ENCODE measurements at regions not wholly inside any gene's neighbourhood (a gene's known extent, or its start where the extent isn't known, plus 50 kb on each side); places are given as distances from the start of the nearest gene placed in this dataset.
A peak's percentile ranks its signal among the peaks of the same experiment; 100 is the strongest.

- TF ChIP-seq CTCF (IDR thresholded peaks at IDR 0.05; ENCODE audit: control insufficient read depth, insufficient read depth, low read depth, low read length, missing control alignments): no peak
- no peak for DNase-seq (ENCODE audit: low read depth)
Measured at GRCh38 chr11:26204101-26204500, 127.8 kb upstream of the ANO3 start.

GRCh38 chr11:26204839-26205238, 127.1 kb upstream of the ANO3 start:
- no peak for TF ChIP-seq CTCF (IDR thresholded peaks at IDR 0.05; ENCODE audit: control insufficient read depth, insufficient read depth, low read depth, low read length, missing control alignments)
- no peak for DNase-seq (ENCODE audit: low read depth)
- no peak overlapping the region for H3K4me3 ChIP-seq (ENCODE audit: control insufficient read depth, low read depth, low read length)

More at GRCh38 chr11:26204101-26204500, 127.8 kb upstream of the ANO3 start:
- no peak overlapping the region for H3K4me3 ChIP-seq (ENCODE audit: control insufficient read depth, low read depth, low read length)

GRCh38 chr11:26219183-26220117, 112.5 kb upstream of the ANO3 start:
- H3K4me3 ChIP-seq (ENCODE audit: control insufficient read depth, low read depth, low read length): no peak overlapping the region
- no peak for TF ChIP-seq CTCF (IDR thresholded peaks at IDR 0.05; ENCODE audit: control insufficient read depth, insufficient read depth, low read depth, low read length, missing control alignments)
- no peak for DNase-seq (ENCODE audit: low read depth)

- DNase-seq (ENCODE audit: low read depth): no peak
- TF ChIP-seq CTCF (IDR thresholded peaks at IDR 0.05; ENCODE audit: control insufficient read depth, insufficient read depth, low read depth, low read length, missing control alignments): no peak
- H3K4me3 ChIP-seq (ENCODE audit: control insufficient read depth, low read depth, low read length): no peak overlapping the region
Measured at GRCh38 chr11:26225646-26226045, 106.3 kb upstream of the ANO3 start.

GRCh38 chr11:26227301-26227746, 104.6 kb upstream of the ANO3 start:
- H3K4me3 ChIP-seq (ENCODE audit: control insufficient read depth, low read depth, low read length): no peak overlapping the region
- peak; percentile 80 for DNase-seq (ENCODE audit: low read depth)
- peak; percentile 44 for TF ChIP-seq CTCF (IDR thresholded peaks at IDR 0.05; ENCODE audit: control insufficient read depth, insufficient read depth, low read depth, low read length, missing control alignments)

- no peak for TF ChIP-seq CTCF (IDR thresholded peaks at IDR 0.05; ENCODE audit: control insufficient read depth, insufficient read depth, low read depth, low read length, missing control alignments)
- no peak overlapping the region for H3K4me3 ChIP-seq (ENCODE audit: control insufficient read depth, low read depth, low read length)
Measured at GRCh38 chr11:26227883-26228502, 103.9 kb upstream of the ANO3 start.

More at GRCh38 chr11:26227883-26228502, 103.9 kb upstream of the ANO3 start:
- DNase-seq (ENCODE audit: low read depth): no peak

Measured in AG09309 (cell line).